ENCODE measurements at regions not wholly inside any gene's neighbourhood (a gene's known extent, or its start where the extent isn't known, plus 50 kb on each side); places are given as distances from the start of the nearest gene placed in this dataset.

GRCh38 chr15:52856286-52856685 is 66.2 kb upstream of the ONECUT1 start:
- Histone ChIP-seq H3K4me1 (ENCODE audit: control insufficient read depth, insufficient read depth, low read length) (no peaks in the 10 kb centered on the region), H3K4me3 (ENCODE audit: low read length) (no peak overlapping the region), H3K9me3 (ENCODE audit: control insufficient read depth, insufficient read depth, low read length) (no peaks in the 10 kb centered on the region), H3K27ac (ENCODE audit: low read length) (no peak overlapping the region), H3K27me3 (ENCODE audit: control insufficient read depth, insufficient read depth, low read length) (no peaks in the 10 kb centered on the region), H3K36me3 (ENCODE audit: control insufficient read depth, insufficient read depth, low read length) (no peaks in the 10 kb centered on the region)
- TF ChIP-seq CTCF (IDR thresholded peaks at IDR 0.05): no peak
- intact Hi-C loops (cut with micrococcal nuclease): no loop called here
- WGBS (ENCODE audit: insufficient coverage): 88% methylated on average over 1 of the region's 1 CpG
- no peak overlapping the region for H3K4me3 Mint-ChIP-seq
- ATAC-seq: no peak
- no peaks in the 10 kb centered on the region for H3K9me3 Mint-ChIP-seq
- H3K36me3 Mint-ChIP-seq: no peaks in the 10 kb centered on the region
- no peak for DNase-seq
- no peak overlapping the region for H3K27ac Mint-ChIP-seq
- peaks cover 5 to 14% of the 10 kb centered on the region in 2 donors for H3K27me3 Mint-ChIP-seq (ENCODE audit: low read depth in 2 of 2)
- H3K4me1 Mint-ChIP-seq: no peaks in the 10 kb centered on the region

- WGBS (ENCODE audit: insufficient coverage): 63% methylated on average over 3 of the region's 3 CpGs
- Mint-ChIP-seq H3K4me3 (no peak overlapping the region), H3K27ac (no peak overlapping the region)
Measured at GRCh38 chr15:52855157-52855556, 65.0 kb upstream of the ONECUT1 start.

GRCh38 chr15:52844823-52845222 is 54.7 kb upstream of the ONECUT1 start:
- WGBS (ENCODE audit: insufficient coverage): 92% methylated on average over 5 of the region's 5 CpGs
- Mint-ChIP-seq H3K4me3 (no peak overlapping the region), H3K36me3 (no peaks in the 10 kb centered on the region), H3K27ac (no peak overlapping the region), H3K4me1 (no peaks in the 10 kb centered on the region), H3K9me3 (peaks cover 3 to 6% of the 10 kb centered on the region in 2 donors), H3K27me3 (ENCODE audit: low read depth in 2 of 2) (peaks cover 8 to 9% of the 10 kb centered on the region in 2 donors)
- Histone ChIP-seq H3K4me3 (ENCODE audit: low read length) (no peak overlapping the region), H3K27me3 (ENCODE audit: control insufficient read depth, insufficient read depth, low read length) (no peaks in the 10 kb centered on the region), H3K9me3 (ENCODE audit: control insufficient read depth, insufficient read depth, low read length) (no peaks in the 10 kb centered on the region), H3K36me3 (ENCODE audit: control insufficient read depth, insufficient read depth, low read length) (no peaks in the 10 kb centered on the region), H3K27ac (ENCODE audit: low read length) (no peak overlapping the region), H3K4me1 (ENCODE audit: control insufficient read depth, insufficient read depth, low read length) (no peaks in the 10 kb centered on the region)
- ATAC-seq: no peak
- DNase-seq: no peak
- no peak for TF ChIP-seq CTCF (IDR thresholded peaks at IDR 0.05)
- intact Hi-C loops (cut with micrococcal nuclease): no loop called here

More at GRCh38 chr15:52855157-52855556, 65.0 kb upstream of the ONECUT1 start:
- H3K36me3 Mint-ChIP-seq: no peaks in the 10 kb centered on the region
- Histone ChIP-seq H3K9me3 (ENCODE audit: control insufficient read depth, insufficient read depth, low read length) (no peaks in the 10 kb centered on the region), H3K27ac (ENCODE audit: low read length) (no peak overlapping the region), H3K36me3 (ENCODE audit: control insufficient read depth, insufficient read depth, low read length) (no peaks in the 10 kb centered on the region), H3K27me3 (ENCODE audit: control insufficient read depth, insufficient read depth, low read length) (no peaks in the 10 kb centered on the region), H3K4me3 (ENCODE audit: low read length) (no peak overlapping the region), H3K4me1 (ENCODE audit: control insufficient read depth, insufficient read depth, low read length) (no peaks in the 10 kb centered on the region)
- intact Hi-C loops (cut with micrococcal nuclease): no loop called here
- no peaks in the 10 kb centered on the region for H3K9me3 Mint-ChIP-seq
- ATAC-seq (no peak), DNase-seq (no peak)
- no peaks in the 10 kb centered on the region for H3K4me1 Mint-ChIP-seq
- peaks cover 8 to 14% of the 10 kb centered on the region in 2 donors for H3K27me3 Mint-ChIP-seq (ENCODE audit: low read depth in 2 of 2)
- no peak for TF ChIP-seq CTCF (IDR thresholded peaks at IDR 0.05)

All from natural killer cell (primary cell).